GM12873 (cell line): ENCODE measurements at regions not wholly inside any gene's neighbourhood (a gene's known extent, or its start where the extent isn't known, plus 50 kb on each side); places are given as distances from the start of the nearest gene placed in this dataset.

Experiments
- TF ChIP-seq, protein P1 (sequence below): IDR thresholded peaks from 2 replicates; pipeline ENCODE4 v1.5.1; 2012; ENCODE audit warnings: low read depth, mild to moderate bottlenecking, moderate library complexity, low read length, control low read depth; ENCODE audit not compliant: insufficient read depth; ENCODE audit errors: missing control alignments

DNA sequence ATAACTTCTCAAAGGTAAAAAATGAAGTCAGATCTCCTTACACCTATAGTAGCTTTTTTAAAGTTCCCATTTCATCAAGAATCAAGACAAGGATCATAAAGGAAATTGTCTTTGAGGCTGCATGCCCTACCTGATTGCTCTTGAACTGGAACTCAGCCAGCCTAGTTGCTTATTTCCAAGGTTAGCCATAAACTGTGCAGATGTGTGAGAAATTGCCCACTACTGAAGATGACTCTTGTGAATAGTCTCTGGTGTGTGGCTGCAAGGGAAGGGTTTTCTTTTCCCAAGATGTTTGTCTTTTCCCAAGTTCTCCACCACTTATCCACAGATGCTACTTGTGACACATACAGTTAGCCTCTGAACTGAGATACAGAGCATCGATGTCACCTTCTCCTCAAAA lies 81.7 kb upstream of the DUSP10 start:
- TF ChIP-seq, protein P1, sequence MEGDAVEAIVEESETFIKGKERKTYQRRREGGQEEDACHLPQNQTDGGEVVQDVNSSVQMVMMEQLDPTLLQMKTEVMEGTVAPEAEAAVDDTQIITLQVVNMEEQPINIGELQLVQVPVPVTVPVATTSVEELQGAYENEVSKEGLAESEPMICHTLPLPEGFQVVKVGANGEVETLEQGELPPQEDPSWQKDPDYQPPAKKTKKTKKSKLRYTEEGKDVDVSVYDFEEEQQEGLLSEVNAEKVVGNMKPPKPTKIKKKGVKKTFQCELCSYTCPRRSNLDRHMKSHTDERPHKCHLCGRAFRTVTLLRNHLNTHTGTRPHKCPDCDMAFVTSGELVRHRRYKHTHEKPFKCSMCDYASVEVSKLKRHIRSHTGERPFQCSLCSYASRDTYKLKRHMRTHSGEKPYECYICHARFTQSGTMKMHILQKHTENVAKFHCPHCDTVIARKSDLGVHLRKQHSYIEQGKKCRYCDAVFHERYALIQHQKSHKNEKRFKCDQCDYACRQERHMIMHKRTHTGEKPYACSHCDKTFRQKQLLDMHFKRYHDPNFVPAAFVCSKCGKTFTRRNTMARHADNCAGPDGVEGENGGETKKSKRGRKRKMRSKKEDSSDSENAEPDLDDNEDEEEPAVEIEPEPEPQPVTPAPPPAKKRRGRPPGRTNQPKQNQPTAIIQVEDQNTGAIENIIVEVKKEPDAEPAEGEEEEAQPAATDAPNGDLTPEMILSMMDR = no peak

DNA sequence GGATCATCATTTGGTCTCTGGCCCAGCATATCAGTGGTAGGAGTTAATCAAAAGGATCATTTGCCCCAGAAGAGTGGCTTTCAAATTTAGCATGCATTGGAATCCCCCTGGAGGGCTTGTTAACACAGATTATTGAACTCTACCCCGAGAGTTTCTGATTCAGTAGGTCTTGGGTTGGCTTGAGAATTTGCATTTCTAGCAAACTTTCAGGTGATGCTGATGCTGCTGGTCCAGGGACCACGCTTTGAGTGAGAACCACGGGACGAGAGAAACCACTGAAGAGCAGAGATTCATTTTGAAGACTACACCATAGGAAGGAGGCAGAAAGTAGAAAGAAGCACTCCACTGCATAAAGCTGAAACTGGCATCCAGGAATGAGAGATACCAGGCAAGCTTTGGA lies 81.3 kb upstream of the DUSP10 start:
- TF ChIP-seq, protein P1 = no peak

DNA sequence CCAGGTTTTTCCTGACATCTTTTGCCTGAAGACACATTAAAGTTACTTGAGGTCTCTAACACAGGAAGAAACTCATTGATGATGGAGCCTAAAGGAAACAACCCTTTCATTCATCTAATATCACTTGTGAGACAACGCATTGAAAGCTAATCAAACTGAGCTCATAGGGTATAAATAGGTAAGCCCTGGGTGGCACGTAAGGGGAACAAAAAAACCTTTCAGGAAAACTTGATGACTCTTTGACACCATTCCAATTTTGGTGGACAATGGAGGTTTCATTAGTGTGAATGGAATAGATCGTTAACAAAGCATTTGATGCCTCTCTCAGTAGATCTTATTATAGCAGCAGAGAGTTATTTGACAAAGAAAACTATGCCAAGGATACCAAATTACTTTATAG lies 80.7 kb upstream of the DUSP10 start:
- TF ChIP-seq, protein P1 = no peak

DNA sequence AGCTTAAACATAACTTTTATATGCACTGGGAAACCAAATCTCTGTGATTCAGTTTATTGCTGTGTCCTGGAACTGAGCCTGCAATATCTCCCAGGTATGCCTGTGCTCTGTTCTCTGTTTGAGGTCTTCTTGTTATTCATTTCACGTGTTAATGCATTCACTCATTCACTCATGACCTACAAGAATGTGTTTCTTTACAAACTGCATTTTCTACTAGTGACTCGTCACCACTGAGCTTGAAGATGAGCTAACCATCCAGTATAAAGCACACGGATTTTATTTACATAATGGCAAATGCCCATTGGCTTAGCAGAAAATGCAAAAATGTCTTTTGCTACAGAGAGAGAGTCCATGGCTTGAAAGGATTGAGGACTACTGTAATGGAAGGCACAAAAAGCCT lies 75.0 kb upstream of the DUSP10 start:
- TF ChIP-seq, protein P1 = no peak

DNA sequence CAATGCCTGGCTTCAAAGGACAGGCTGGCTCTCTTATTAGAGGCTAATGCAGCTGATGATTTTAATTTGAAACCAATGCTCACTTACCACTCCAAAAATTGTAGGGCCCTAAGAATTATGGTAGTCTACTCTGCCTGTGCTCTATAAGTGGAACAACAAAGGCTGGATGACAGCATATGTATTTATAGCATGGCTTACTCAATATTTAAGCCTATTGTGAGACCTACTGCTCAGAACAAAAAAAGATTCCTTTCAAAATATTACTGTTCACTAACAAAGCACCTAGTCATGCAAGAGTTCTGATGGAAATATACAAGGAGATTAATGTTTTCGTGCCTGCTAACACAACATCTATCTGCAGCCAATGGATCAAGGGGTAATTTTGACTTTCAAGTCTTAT lies 73.8 kb upstream of the DUSP10 start:
- TF ChIP-seq, protein P1 = no peak

DNA sequence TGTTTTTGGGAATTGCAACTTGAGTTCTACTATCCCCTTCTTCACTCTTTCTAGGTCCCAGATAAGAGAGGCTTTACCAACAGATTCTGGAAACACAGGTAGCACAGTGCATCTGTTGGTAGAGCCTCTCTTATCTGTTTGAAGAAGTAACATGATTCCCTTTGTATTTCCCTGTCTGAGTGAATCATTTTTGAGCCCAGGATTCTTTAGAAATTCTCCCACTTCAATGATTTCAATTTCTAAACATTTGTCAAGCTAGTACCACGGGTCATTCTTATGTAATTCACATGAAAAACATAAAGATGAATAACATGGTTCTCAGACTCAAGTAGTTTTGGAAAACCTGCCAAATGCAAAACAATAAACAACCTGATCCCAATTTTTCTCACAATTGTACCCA lies 72.0 kb upstream of the DUSP10 start:
- TF ChIP-seq, protein P1 = no peak

DNA sequence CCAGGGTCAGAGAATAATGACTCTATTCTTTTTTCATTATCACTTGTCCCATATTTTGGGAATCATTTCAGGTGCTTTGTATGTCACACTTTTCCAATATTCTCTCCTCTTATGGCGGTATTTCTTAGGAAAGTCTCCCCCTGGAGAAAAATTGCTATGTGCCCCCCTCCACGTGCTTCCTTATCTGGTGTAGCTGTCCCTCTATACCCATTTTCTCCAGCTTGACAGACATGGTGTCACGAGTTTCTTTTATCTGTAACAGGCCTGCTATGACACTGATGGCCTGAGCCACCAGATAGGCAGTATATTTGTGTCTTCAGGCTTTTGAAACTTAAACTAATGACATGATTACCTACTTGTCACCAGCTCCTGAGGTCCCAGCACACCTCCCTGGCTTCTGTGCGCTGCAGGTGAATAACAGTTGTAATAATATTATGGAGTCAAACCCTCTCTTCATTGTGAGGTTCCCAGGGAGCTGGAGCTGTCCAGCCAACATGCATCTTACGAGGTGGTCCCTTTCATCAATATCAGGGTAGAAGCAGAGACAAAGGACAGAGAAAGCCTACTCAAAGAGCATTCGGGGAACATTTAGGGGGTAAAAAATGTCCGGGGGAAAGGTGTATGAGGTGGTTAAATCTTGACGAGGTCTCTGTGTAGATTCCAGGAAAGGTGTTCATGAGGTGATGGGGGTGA lies 71.2 kb upstream of the DUSP10 start:
- TF ChIP-seq, protein P1 = no peak
